IPS DF 6.9 (cell line): ENCODE measurements at regions not wholly inside any gene's neighbourhood (a gene's known extent, or its start where the extent isn't known, plus 50 kb on each side); places are given as distances from the start of the nearest gene placed in this dataset.

Experiments used
- DNase-seq: peaks from one replicate; pipeline ENCODE4 v3.0.0-alpha.2; 2013; ENCODE audit warnings: low read depth, low spot score
- H3K27ac ChIP-seq: one replicate; pipeline ENCODE4 v1.5.1; 2013; ENCODE audit warnings: low read length, control low read depth
- H3K27me3 ChIP-seq: 2 replicates; pipeline ENCODE4 v1.6.1; 2013; ENCODE audit warnings: mild to moderate bottlenecking, low read length; ENCODE audit not compliant: control insufficient read depth, insufficient read depth
- H3K36me3 ChIP-seq: 2 replicates; pipeline ENCODE4 v1.6.1; 2013; ENCODE audit warnings: low read length; ENCODE audit not compliant: control insufficient read depth, insufficient read depth
- H3K4me1 ChIP-seq: 2 replicates; pipeline ENCODE4 v1.6.1; 2013; ENCODE audit warnings: low read length; ENCODE audit not compliant: control insufficient read depth, insufficient read depth
- H3K4me3 ChIP-seq: 2 replicates; pipeline ENCODE4 v1.5.1; 2013; ENCODE audit warnings: mild to moderate bottlenecking, low read length
- H3K9me3 ChIP-seq: 2 replicates; pipeline ENCODE4 v1.6.1; 2013; ENCODE audit warnings: low read length, inconsistent platforms; ENCODE audit not compliant: control insufficient read depth, insufficient read depth
- WGBS: extraction: QIAGEN DNeasy Blood & Tissue Kit; methylation state at CpG from one replicate; pipeline ENCODE4 v1.1.7; 2013; ENCODE audit warnings: mixed read lengths, missing lambda C conversion rate; ENCODE audit not compliant: insufficient read length, insufficient coverage; 5-methylcytosine and 5-hydroxymethylcytosine counted together

- H3K27me3 ChIP-seq, result no peaks in the 10 kb centered on the region
- DNase-seq, result no peak
- no peak overlapping the region for H3K27ac ChIP-seq
- H3K4me3 ChIP-seq, result no peak overlapping the region
- H3K4me1 ChIP-seq, result no peaks in the 10 kb centered on the region
- WGBS, result no CpG with 5 or more reads among the region's 2 CpGs
- no peaks in the 10 kb centered on the region for H3K36me3 ChIP-seq
- H3K9me3 ChIP-seq, result no peaks in the 10 kb centered on the region
These were observed 132.4 kb upstream of the FBXL4 start for GRCh38 chr6:99080191-99080590.

- Histone ChIP-seq H3K9me3 (no peaks in the 10 kb centered on the region), H3K4me1 (no peaks in the 10 kb centered on the region), H3K36me3 (no peaks in the 10 kb centered on the region), H3K4me3 (no peak overlapping the region), H3K27ac (no peak overlapping the region), H3K27me3 (no peaks in the 10 kb centered on the region)
- whole genome bisulfite sequencing, result no CpG with 5 or more reads among the region's 2 CpGs
- DNase-seq, result no peak
These were observed 131.3 kb upstream of the FBXL4 start for GRCh38 chr6:99079058-99079457.

- DNase-seq, result no peak
- Histone ChIP-seq H3K27me3 (no peaks in the 10 kb centered on the region), H3K27ac (no peak overlapping the region), H3K9me3 (no peaks in the 10 kb centered on the region), H3K4me3 (no peak overlapping the region), H3K4me1 (no peaks in the 10 kb centered on the region), H3K36me3 (no peaks in the 10 kb centered on the region)
- no CpG with 5 or more reads among the region's 4 CpGs for WGBS
These were observed 125.5 kb upstream of the FBXL4 start for GRCh38 chr6:99073223-99073622.

DNA sequence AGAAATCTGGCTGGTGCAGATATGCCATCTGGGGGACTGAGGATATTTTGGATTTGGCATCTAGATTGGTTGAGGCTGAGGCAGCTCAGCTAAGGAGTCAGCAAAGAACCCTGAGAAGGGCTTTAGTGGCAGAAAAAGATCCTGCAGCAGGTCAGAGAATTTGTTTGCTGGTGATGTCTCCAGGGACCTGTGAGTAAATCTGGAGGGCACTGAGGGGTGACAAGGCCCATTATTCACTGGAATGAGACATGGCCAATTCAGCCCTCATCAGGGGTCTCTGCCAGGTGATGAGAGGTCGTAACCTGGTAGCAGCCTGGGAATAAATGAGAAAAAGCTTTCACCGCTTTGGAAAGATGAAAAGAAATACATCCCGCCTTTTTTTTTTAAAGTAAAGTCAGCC, 118.3 kb upstream of the FBXL4 start:
- no peak overlapping the region for H3K27ac ChIP-seq
- WGBS, result no CpG with 5 or more reads among the region's 3 CpGs
- H3K4me1 ChIP-seq, result no peaks in the 10 kb centered on the region
- H3K27me3 ChIP-seq, result no peaks in the 10 kb centered on the region
- H3K36me3 ChIP-seq, result no peaks in the 10 kb centered on the region
- no peak for DNase-seq
- H3K9me3 ChIP-seq, result no peaks in the 10 kb centered on the region
- H3K4me3 ChIP-seq, result no peak overlapping the region

DNA sequence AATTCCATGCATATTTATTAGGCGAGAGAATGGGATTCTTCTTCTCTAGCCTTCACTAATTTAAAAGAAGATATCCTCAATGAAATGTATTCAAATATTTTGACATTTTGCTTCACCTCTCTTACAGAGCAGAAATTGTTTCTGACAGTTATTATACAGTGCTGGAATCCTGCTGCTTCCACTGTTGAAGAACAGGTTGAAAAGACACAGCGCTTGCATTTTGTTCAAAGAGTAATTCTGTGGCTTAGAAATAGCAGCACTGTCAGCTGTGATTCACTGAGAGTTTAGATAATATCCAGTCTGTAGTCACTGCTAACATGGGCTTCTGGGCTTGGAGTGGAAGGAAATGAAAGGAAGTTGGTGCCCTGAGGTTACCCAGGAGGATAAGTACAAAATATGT, 117.1 kb upstream of the FBXL4 start:
- no peak for DNase-seq
- Histone ChIP-seq H3K36me3 (no peaks in the 10 kb centered on the region), H3K9me3 (no peaks in the 10 kb centered on the region), H3K27ac (no peak overlapping the region), H3K4me3 (no peak overlapping the region), H3K4me1 (no peaks in the 10 kb centered on the region), H3K27me3 (no peaks in the 10 kb centered on the region)
- no CpG with 5 or more reads among the region's 2 CpGs for WGBS

- H3K27me3 ChIP-seq, result no peaks in the 10 kb centered on the region
- H3K36me3 ChIP-seq, result no peaks in the 10 kb centered on the region
- WGBS, result no CpG with 5 or more reads among the region's 6 CpGs
- no peaks in the 10 kb centered on the region for H3K9me3 ChIP-seq
- DNase-seq, result no peak
- no peak overlapping the region for H3K27ac ChIP-seq
- H3K4me3 ChIP-seq, result no peak overlapping the region
- H3K4me1 ChIP-seq, result no peaks in the 10 kb centered on the region
These were observed 88.9 kb upstream of the FBXL4 start for GRCh38 chr6:99036672-99037071.

DNA sequence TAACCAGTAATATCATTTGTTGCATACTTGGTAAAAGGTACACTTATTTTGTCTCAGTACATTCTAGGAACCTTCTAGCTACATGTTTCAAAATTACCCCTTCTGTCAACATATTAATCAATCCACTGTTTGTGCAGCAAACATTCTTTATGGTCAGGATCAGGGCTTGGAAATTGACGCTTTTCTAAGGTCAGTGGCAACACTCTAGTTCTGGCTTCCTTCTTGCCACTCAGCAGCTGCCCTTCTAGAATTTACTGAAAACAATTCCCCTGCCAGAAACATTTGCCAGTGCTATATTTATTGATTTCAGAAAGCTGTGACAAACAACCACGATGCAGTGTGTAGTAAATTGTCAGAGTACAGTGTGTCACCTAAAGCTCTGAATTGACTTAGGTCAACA, 84.7 kb upstream of the FBXL4 start:
- no peak overlapping the region for H3K27ac ChIP-seq
- H3K4me1 ChIP-seq, result no peaks in the 10 kb centered on the region
- H3K27me3 ChIP-seq, result no peaks in the 10 kb centered on the region
- no peak for DNase-seq
- no peaks in the 10 kb centered on the region for H3K9me3 ChIP-seq
- no peak overlapping the region for H3K4me3 ChIP-seq
- WGBS, result no CpG with 5 or more reads among the region's 2 CpGs
- H3K36me3 ChIP-seq, result no peaks in the 10 kb centered on the region

DNA sequence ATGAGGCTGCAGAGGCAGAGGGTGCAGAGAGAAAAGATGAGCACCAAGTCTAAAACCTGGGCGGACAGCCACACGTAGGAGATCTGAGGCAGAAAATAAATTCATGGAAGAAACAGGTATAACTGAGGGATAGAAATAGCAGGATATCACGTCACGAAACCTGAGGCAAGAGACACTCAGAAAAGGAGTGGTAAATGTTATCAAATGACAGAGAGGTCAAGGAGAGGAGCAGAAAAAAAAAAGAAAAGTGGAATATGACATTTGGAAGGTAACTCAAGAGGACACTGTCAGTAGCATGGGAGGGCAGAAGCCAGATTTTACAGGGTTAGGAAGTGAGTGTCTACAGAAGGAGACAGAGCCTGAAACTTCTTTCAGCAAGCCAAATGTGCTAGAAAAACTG, 84.2 kb upstream of the FBXL4 start:
- H3K4me3 ChIP-seq, result no peak overlapping the region
- no peaks in the 10 kb centered on the region for H3K9me3 ChIP-seq
- no peaks in the 10 kb centered on the region for H3K4me1 ChIP-seq
- no CpG with 5 or more reads among the region's 4 CpGs for WGBS
- no peak for DNase-seq
- H3K27ac ChIP-seq, result no peak overlapping the region
- H3K27me3 ChIP-seq, result no peaks in the 10 kb centered on the region
- no peaks in the 10 kb centered on the region for H3K36me3 ChIP-seq

GRCh38 chr6:99030915-99031314, 83.2 kb upstream of the FBXL4 start:
- no CpG with 5 or more reads among the region's 1 CpG for WGBS
- Histone ChIP-seq H3K27ac (no peak overlapping the region), H3K36me3 (no peaks in the 10 kb centered on the region), H3K9me3 (no peaks in the 10 kb centered on the region; the same call in 1 of the 2 replicates), H3K27me3 (no peaks in the 10 kb centered on the region), H3K4me3 (no peak overlapping the region), H3K4me1 (no peaks in the 10 kb centered on the region)
- no peak for DNase-seq

GRCh38 chr6:99026135-99026534, 78.4 kb upstream of the FBXL4 start:
- H3K9me3 ChIP-seq, result no peaks in the 10 kb centered on the region; the same call in 1 of the 2 replicates
- no peaks in the 10 kb centered on the region for H3K27me3 ChIP-seq
- WGBS, result no CpG with 5 or more reads among the region's 7 CpGs
- DNase-seq, result peak; percentile 5
- H3K36me3 ChIP-seq, result no peaks in the 10 kb centered on the region
- no peak overlapping the region for H3K4me3 ChIP-seq
- no peaks in the 10 kb centered on the region for H3K4me1 ChIP-seq
- no peak overlapping the region for H3K27ac ChIP-seq

GRCh38 chr6:99024089-99024488, 76.3 kb upstream of the FBXL4 start:
- Histone ChIP-seq H3K27ac (no peak overlapping the region), H3K4me3 (no peak overlapping the region), H3K27me3 (no peaks in the 10 kb centered on the region), H3K4me1 (no peaks in the 10 kb centered on the region), H3K9me3 (no peaks in the 10 kb centered on the region; the same call in 1 of the 2 replicates), H3K36me3 (no peaks in the 10 kb centered on the region)
- DNase-seq, result no peak
- no CpG with 5 or more reads among the region's 3 CpGs for WGBS
